ENCODE measurements at regions not wholly inside any gene's neighbourhood (a gene's known extent, or its start where the extent isn't known, plus 50 kb on each side); places are given as distances from the start of the nearest gene placed in this dataset.

DNA sequence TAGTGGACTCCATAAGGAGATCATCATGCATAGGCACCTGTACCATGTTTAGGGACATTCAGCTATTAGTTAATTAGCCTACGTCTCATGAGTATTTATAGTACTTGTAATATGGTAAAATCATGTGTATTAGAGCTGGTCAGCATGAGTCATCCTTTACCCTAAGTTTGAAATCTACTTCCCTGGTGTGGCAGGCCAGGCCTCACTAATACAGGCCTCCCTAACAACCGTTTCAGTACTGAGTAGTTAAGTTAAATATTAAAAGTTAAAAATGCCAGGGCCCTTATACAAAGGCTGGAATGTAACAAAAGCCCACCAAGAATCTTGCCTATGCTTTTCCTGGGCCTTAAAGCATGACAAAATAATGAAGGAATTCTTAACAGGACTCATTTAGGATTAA lies 356.3 kb upstream of the DPYD start:
- peak; percentile 53 to 64 for DNase-seq

DNA sequence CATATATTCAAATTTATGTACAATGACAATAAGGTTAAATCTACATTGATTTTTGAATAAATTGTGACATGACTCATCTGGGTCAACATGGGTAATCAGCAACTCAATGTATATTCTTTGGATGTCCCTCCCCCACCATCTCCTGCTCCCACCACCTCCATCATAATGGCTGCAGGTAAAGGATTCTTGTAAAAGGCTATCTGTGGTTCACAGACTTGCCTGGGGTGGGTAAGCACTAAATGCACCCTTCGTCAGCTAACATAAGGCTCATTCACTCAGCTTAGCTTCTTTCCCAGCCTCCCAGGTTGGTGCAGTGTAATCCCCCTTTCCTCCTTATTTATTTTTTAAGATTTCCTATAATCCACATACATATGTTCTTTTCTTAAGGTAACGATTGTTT lies 355.7 kb upstream of the DPYD start:
- DNase-seq, result no peak

DNA sequence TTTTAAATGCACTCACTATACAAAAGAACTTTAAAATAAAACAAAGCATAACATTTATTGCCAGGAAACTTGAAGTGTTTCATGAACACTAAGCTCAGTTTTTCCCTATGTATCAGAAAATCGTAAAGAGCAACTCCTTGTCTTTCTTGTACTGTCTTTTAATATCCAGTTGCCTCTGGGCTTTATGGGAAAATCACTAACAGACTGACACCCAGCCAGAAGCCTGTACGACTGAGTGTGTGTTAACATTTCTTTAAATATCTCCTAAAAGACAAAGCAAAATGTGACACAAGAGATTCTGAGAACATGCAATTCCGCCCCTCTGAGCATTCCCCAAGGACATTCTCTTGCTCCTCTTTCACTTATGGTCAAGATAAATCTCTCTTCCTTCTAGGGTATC lies 347.5 kb upstream of the DPYD start:
- no peak for DNase-seq

DNA sequence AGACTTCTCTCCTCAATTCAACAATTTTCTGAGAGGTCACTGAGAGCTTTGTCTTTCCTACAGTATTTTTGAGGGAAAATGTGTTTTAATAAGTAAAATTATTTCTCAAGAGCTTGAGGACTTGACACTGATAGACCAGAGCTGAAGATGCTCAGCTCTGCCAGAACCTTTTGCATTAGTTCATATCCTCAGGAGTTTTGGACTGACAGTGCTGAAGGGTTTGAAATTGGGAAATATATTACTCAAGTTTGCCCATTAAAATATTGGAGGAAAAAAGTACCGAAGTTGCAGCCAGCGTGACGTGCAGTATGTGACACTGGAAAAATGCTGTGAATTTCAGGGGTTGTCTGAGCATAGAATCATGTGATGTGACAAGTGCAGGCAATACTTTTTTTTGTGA lies 346.6 kb upstream of the DPYD start:
- no peak for DNase-seq

DNA sequence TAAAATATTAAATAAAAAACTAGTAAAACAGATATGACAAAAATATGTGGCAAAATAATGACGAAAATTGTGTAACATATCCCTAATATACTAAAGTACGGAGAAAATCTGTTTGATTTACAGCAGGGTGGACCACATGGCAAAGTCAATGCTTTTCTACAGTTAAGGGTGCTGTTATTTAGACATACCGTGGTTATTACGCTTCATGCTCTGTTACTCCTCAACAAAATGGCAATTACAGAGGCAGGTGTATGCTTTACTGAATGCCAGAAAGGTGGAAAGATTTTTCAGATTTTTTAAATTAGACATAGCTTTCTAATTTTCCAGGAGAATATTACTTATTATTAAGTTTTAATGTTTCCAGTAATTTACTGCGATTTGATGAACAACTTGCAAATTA lies 343.9 kb upstream of the DPYD start:
- no peak for DNase-seq

DNA sequence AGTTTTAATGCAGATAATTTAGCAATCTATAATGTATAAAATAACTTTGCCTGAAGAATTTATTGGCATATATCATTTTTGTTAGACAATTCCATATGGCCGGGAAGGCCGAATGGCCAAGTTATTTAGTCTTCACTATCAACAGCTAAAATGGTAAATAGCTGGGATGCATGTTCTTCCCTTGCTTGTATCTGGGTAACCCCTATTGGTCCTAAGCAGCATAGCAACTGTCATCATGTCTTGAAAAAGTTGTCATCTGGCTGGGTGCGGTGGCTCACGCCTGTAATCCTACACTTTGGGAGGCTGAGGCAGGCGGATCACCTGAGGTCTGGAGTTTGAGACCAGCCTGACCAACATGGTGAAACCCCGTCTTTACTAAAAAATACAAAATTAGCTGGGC lies 340.0 kb upstream of the DPYD start:
- no peak for DNase-seq

DNA sequence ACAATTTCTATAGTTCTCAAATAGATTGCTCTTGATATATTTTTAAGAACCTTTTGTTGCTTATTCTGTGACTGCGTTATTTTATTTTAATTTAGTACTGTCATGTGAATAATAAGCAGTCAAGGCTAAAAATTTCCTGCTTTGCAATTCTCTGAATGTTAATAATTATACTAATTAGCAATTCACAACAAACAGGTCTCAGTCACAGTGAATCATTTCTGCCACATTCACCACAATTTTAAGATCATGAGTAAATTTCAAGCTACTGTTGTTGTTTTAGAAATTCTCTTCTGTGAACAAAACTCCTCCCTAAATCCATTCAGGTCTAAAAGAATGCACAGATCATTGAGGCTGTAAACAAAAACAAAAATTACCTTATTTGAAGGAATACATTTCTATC lies 339.6 kb upstream of the DPYD start:
- no peak for DNase-seq

DNA sequence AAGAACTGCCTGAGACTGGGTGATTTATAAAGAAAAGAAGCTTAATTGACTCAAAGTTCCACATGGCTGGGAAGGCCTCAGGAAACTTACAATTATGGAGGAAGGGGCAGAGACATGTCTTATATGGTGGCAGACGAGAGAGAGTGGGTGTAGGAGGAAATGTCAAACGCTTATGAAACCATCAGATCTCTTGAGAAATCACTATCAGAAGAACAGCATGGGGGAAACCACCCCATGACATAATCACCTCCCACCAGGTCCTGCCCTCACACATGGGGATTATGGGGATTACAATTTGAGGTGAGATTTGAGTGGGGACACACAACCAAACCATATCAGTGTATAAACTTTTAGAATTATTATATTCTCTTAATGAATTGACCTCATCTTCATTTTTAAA lies 335.9 kb upstream of the DPYD start:
- DNase-seq, result no peak

DNA sequence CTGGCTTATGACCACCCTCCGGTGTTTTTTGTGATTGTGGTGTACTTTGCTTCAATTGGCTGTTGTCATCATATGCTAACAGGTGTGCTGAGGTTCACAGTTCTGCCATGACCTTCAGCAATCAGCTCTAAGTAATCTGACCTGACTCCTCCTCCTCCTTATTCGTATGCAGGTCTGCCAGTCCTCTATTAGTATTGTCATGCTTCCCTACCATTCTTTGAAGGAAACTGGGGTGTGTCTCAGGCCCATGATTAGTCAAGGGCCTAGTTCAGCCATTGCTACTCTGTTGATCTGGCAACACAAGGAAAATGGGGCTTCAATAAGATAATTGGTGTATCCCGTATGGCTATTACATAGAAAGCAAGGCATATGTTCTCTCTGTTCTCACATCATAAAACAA lies 332.3 kb upstream of the DPYD start:
- DNase-seq, result no peak

DNA sequence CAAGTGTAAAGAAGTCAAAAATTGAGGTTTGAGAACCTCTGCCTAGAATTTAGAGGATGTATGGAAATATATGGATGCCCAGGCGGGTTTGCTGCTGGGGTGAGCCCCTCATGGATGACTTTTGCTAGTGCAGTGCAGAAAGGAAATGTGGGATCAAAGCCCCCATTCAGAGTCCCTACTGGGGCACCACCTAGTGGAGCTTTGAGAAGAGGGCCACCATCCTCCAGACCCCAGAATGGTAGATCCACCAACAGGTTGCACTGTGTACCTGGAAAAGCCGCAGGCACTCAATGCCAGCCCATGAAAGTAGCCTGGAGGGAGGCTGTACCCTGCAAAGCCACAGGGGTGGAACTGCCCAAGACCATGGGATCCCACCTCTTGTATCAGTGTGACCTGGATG lies 330.7 kb upstream of the DPYD start:
- DNase-seq, result no peak

DNA sequence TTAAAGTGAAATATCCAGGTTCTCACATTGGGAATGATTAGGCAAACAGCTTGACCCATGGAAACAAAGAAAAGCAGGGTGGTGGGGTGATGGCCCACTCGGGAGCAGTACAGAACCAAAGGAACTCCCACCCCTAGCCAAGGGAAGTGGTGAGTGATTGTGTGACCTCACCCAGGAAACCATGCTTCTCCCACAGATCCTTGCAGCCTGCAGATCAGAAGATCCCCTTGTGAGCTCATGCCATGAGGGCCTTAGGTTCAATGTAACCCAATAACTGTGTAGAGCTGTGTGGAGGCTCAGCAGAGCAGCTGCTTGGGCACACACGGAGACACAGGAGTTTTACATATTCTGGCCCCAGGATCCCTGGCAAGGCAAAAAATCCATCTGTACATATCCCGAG lies 311.8 kb upstream of the DPYD start:
- no peak for DNase-seq

DNA sequence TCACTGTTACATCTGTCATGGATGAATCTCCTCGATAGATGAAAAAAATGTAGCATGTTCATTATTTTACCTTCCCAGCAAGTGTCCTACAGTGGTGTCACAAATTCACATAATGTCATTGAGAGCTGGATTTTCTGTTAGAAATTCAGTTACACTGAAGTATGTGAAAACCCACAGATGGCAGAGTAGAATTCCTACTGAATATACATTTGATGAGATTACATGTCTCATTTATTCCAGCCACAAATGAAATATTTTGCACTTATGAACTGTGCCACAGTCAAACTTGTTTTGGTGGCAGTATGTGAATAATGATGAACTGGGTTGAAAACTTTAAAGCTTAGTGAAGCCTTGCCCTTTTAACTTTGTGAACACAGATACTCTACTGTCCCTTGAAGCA lies 301.9 kb upstream of the DPYD start:
- no peak for DNase-seq

DNA sequence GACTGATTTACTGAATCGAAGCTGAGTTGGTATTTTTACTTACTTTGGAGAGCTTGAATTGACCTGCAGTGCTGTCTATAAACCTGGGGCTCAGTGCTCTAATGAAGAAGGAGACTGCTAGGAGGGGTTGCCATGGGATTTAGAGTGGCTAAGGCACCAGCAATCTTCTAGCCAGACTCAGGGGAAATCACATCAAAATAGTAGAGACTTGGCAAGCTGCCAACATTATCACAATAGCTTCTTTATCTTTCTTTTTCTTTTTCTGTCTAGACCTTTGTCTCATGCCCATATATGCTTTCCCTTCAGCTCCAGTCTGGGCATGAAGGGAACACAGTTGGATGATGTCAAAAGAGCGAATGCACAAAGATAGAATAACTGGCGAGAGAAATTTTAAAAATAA lies 301.1 kb upstream of the DPYD start:
- no peak for DNase-seq

DNA sequence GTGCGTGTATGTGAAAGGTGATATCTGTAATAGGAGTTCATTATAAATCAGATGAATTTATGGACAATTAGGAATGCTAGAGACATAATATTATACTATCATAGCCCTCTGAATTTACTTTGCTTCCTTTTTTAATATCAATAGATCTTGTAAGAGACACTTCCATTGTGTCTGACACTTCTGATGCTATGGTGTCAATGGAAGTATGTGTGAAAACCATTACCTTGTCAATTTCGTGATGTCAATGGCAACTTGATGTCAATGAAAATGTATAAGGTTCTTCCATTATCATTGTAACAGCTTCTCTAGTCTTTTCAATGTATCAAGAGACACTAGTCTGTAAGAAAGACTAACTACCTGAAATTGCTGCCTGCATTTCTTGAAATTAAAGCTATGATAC lies 296.8 kb upstream of the DPYD start:
- DNase-seq, result no peak

DNA sequence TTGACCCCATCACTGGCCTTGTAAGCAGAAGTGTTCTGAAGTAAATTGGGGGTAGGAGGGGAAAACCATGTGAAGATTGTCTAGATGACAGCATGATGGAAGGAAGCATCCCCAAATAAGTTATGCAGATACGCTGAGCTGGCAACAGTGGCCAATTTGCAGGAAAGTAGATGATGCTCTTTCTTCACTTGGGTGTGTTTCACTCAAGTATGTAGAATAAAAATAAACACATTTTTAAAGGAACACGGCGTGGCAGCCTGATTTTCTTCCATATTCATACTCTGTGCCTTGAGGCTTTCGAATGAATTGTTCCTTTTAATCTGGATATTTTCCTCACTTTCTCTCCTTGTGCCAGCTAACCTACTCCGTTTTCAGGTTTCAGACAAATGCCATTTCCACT lies 295.5 kb upstream of the DPYD start:
- no peak for DNase-seq

DNA sequence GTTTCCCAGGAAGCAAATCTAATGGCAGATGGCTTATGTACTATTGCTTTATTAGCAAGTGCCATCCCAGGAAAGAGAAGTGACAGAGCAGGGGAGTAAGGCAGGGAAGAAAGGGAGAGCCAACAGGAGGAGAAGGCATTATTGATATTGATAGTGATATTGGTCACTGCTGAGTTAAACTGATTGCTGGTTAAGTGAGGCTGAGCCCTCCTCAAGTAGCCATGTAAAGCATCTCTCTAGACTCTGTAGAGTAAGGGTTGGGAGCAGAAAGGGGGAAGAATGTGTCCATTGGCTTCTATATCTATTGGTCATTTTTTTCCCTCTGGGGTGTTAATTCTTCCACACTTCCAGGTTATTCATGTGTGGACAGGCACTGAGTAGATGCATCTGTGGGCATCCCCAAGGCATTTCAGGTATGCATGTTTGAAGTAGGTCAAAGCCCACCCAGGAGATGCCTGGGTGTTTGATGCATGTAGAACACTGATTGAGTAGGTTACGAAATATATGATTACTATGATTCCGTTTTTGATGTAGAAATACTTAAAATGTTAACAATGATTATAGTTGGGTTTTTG lies 290.5 kb upstream of the DPYD start:
- no peak for DNase-seq

DNA sequence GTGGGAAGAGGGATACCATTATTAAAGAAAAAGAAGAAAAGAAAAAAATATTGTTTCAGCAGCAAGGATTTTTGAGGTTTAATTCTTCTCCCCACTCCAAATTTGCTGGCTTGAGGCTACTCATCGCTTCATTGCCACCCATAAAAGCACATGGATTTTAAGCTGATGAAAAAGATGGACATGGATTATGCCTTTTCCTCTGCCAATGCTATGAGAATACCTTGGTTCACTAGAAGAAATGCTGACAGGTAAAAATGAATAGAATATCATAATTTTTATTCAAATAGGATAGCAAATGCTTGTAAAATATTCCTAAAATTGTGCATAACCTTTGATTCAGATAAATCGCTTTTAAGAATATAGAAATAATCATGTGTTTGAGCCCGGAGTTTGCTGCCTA lies 289.7 kb upstream of the DPYD start:
- DNase-seq, result no peak

DNA sequence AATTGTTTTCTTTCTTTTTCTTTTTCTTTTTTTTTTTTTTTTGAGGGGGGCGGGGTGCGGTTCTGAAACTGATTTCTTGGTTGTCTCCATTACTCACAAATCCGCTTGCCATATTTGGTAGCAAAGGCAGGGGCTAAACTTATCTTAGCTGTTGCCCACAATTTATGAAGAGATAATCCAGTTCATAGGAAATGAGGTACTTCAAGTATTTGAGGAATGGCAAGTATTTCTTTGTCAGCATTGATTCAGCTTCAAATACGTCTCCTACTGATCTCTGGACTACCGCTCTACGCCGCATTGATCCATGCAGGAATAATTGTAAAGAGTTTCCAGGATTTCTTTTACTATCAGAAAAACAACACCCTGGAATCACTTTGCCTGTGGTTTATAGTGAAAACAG lies 289.2 kb upstream of the DPYD start:
- DNase-seq, result no peak

DNA sequence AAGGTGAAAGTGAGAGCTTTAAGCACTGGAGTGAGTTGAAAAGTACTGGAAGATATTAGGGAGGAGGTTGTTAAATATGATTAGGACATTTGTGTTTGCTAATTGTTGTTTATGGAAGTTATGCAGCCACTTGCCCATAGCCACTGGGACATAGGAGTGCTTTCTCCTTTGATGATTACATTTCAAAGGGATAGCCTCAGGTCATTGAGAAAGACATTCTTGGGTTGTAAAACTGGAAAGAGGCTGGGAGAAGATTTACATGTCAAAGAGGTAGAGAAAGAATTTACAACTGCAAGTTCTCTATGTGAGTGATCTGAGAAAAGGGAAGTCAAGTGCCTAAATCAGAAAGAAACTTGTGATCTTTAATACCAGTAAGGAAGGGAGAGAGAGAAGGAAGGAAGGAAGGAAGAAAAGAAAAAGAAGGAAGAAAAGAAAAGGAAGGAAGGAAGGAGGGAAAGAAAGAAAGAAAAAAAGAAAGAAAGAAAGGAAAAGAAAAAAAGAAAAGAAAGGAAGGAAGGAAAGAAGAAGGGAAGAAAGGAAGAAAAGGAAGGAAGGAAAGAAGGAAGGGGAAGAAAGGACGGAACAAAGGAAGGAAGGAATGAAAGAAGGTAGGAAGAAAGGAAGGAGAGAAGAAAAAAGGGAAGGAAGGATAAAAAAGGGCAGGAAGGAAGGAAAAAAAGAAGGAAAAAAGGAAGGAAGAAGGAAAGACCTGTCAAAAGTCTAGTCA lies 284.6 kb upstream of the DPYD start:
- no peak for DNase-seq

DNA sequence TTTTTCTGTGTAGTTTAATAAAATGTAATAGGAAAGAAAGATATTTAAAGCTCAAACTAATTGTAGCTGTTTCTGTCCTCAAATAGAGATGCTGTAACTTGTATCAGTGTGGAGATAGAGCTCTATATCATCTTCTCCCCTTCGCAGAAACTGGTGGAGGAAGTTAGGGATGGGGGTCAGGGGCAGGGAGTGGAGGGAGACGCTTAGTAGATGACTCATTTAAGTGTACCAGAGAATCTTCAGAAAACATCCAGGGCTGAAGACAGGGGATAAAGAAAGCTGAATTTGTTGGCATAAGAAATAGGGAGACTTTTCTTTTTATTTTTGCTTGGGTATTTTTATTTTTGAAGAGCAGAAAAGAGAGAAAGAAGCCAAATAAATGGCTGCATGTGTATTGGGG lies 282.6 kb upstream of the DPYD start:
- no peak for DNase-seq

DNA sequence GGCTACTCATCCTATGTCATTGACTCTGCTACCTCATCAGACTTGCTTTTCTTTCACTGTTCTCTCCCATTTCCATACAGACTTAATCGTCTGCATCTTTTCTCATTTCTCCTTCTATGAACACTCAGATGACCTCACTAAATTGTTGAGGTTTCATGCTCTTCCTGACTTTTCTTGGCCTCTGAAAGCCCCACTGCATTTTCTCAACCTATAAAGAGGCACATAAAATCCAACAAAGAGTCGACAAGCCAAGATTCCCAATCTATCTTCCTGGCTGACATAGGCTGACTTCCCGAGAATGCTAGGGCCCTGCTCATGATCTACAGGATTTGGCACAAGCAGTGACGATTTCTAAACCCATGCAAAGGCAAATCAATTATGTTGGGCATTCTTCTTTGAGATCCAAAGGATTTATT lies 280.8 kb upstream of the DPYD start:
- no peak for DNase-seq

DNA sequence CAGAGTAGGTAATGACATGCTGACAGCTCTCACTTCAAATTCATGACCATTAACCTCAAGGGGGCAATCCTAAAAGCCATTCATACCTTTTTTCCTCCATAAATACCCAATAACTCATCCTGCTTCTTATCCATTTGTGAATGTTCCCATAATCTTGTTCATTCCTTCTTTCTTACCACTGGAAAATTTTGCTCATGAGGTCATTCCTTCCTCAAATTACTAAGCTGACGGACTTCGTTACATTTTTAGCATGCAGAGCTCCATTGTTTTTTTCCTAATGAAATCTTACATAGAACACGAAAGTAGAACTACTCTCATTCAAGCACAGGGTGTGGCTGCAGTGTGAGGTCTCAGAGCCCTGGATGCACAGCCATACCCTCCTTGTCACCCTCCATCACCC lies 276.5 kb upstream of the DPYD start:
- DNase-seq, result no peak

DNA sequence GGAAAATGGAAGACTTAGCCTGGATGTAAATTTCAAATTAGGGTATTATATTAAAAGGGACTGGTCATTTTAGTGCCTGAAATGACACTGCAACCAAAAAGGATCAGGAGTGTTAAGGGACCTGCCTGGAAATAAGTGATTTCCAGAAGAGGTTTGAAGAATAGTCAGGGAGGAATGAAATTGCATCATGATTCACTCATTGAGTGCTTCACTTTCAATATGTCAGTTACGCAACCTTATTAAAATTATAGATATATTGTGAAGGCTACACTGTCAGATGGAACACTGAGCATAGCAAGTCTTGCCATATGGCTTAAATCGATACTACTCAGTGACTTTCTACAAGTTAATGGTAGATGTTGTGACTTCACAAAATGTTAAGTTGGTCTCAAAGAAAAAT lies 275.2 kb upstream of the DPYD start:
- no peak for DNase-seq

DNA sequence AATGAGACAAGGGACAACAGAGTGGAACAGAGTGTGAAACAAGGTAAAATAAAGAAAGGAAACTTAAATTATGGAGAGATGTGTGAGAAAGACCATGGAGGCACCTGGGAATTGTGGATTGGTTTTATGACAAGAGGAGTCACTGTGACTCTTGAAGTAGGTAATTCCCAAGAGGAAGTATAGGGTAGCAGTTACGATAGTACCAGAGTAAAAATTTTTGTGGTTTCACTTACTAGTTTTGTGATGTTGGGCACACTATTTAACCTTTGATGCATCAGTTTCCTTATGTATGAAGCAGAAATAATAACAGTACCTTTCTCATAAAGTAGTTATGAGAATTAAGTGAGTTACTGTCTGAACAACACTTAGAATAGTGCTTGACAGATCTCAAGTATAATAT lies 267.9 kb upstream of the DPYD start:
- DNase-seq, result no peak

DNA sequence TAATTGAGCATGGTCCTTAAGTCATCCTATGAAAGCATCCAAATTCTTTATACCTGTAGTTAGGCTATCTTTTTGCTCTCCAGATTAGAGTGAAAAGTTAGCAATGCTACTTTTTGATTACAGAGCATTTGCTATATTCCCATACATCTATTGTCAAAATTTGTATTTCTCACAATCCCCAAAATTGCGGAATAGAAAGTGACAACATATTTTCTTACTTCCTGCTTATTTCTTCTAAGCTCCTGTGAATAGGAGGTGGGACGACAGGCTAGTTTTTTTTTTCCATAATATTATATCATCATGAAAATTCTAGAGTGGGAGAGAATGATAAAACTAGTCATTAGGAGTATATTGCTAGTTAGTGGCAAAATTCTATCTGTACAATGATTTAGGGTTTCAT lies 264.0 kb upstream of the DPYD start:
- DNase-seq, result no peak
